Right atrium auricular region (tissue), 2 donors: ENCODE measurements at regions not wholly inside any gene's neighbourhood (a gene's known extent, or its start where the extent isn't known, plus 50 kb on each side); places are given as distances from the start of the nearest gene placed in this dataset.
"Not testable (repeated sequence)": the region's sequence is repeated elsewhere in the genome, so short reads cannot be mapped to it uniquely, and the experiment has no call there.

Source experiments
- DNase-seq: peaks from one replicate; pipeline ENCODE4 v3.0.0-alpha.2; 2019; ENCODE audit warnings: low spot score
- H3K27ac ChIP-seq, 2 donors: fragments of 200-600 bp; sonication (generic); 1 replicate in 1 of 2; 2 replicates in 1 of 2; pipeline ENCODE4 v1.5.1; 2016 to 2019
- H3K27me3 ChIP-seq, 2 donors: fragments of 200-600 bp; sonication (generic); one replicate each; pipeline versions ENCODE4 v1.5.1 to v1.6.0; 2017 to 2019
- H3K36me3 ChIP-seq: fragments of 200-600 bp; sonication (generic); one replicate; pipeline ENCODE4 v1.5.1; 2016
- H3K4me1 ChIP-seq, 2 donors: fragments of 200-600 bp; sonication (generic); one replicate each; pipeline versions ENCODE4 v1.5.1 to v1.6.0; 2017 to 2019
- H3K4me3 ChIP-seq, 2 donors: fragments of 200-600 bp; sonication (generic); 1 replicate in 1 of 2; 2 replicates in 1 of 2; pipeline ENCODE4 v1.5.1; 2017 to 2019; ENCODE audit warnings: mild to moderate bottlenecking in 1 of 2, moderate library complexity in 1 of 2
- H3K9me3 ChIP-seq, 2 donors: fragments of 200-600 bp; sonication (generic); one replicate each; pipeline ENCODE4 v1.5.1; 2019
- CTCF ChIP-seq, 2 donors: fragments of 200-600 bp; sonication (generic); IDR thresholded peaks; one replicate each; pipeline ENCODE4 v1.5.1; 2019; ENCODE audit warnings: antibody characterized with exemption in 2 of 2

GRCh38 chr14:97116546-97116945 is 319.4 kb downstream of the VRK1 start:
- no peaks in the 10 kb centered on the region for H3K9me3 ChIP-seq
- DNase-seq = no peak
- H3K27ac ChIP-seq = no peak overlapping the region
- no peaks in the 10 kb centered on the region for H3K27me3 ChIP-seq
- no peaks in the 10 kb centered on the region for H3K4me1 ChIP-seq
- H3K4me3 ChIP-seq = no peak overlapping the region
- H3K36me3 ChIP-seq = no peaks in the 10 kb centered on the region
- TF ChIP-seq CTCF (IDR thresholded peaks at IDR 0.05) = no peak

GRCh38 chr14:97117693-97118092 is 320.5 kb downstream of the VRK1 start:
- H3K4me1 ChIP-seq = no peaks in the 10 kb centered on the region
- no peak for DNase-seq
- TF ChIP-seq CTCF (IDR thresholded peaks at IDR 0.05) = no peak
- no peaks in the 10 kb centered on the region for H3K27me3 ChIP-seq
- H3K27ac ChIP-seq = no peak overlapping the region
- H3K4me3 ChIP-seq = no peak overlapping the region
- H3K9me3 ChIP-seq = no peaks in the 10 kb centered on the region
- no peaks in the 10 kb centered on the region for H3K36me3 ChIP-seq

GRCh38 chr14:97120204-97120603 is 323.0 kb downstream of the VRK1 start:
- H3K4me3 ChIP-seq = no peak overlapping the region
- no peaks in the 10 kb centered on the region for H3K9me3 ChIP-seq
- no peak for TF ChIP-seq CTCF (IDR thresholded peaks at IDR 0.05)
- DNase-seq = no peak
- no peak overlapping the region for H3K27ac ChIP-seq
- no peaks in the 10 kb centered on the region for H3K4me1 ChIP-seq
- H3K27me3 ChIP-seq = no peaks in the 10 kb centered on the region
- no peaks in the 10 kb centered on the region for H3K36me3 ChIP-seq

GRCh38 chr14:97120611-97121031 is 323.4 kb downstream of the VRK1 start:
- H3K4me1 ChIP-seq = no peaks in the 10 kb centered on the region
- no peak overlapping the region for H3K27ac ChIP-seq
- no peak for DNase-seq
- no peaks in the 10 kb centered on the region for H3K27me3 ChIP-seq
- H3K4me3 ChIP-seq = no peak overlapping the region
- TF ChIP-seq CTCF (IDR thresholded peaks at IDR 0.05) = no peak
- no peaks in the 10 kb centered on the region for H3K9me3 ChIP-seq
- H3K36me3 ChIP-seq = no peaks in the 10 kb centered on the region

- DNase-seq = no peak
- Histone ChIP-seq H3K36me3 (no peaks in the 10 kb centered on the region), H3K27ac (no peak overlapping the region), H3K27me3 (no peaks in the 10 kb centered on the region), H3K4me3 (no peak overlapping the region), H3K9me3 (no peaks in the 10 kb centered on the region), H3K4me1 (no peaks in the 10 kb centered on the region)
- TF ChIP-seq CTCF (IDR thresholded peaks at IDR 0.05) = no peak
Observed at GRCh38 chr14:97129639-97130038, 332.5 kb downstream of the VRK1 start.

- not testable (repeated sequence) for H3K9me3 ChIP-seq, H3K4me3 ChIP-seq, H3K4me1 ChIP-seq, DNase-seq, H3K27me3 ChIP-seq, H3K36me3 ChIP-seq, H3K27ac ChIP-seq
Observed at GRCh38 chr14:97135847-97136246, 338.7 kb downstream of the VRK1 start.
